ENCODE measurements at regions not wholly inside any gene's neighbourhood (a gene's known extent, or its start where the extent isn't known, plus 50 kb on each side); places are given as distances from the start of the nearest gene placed in this dataset.

GRCh38 chr4:27524224-27524623 lies 663.6 kb downstream of the STIM2 start:
- intact Hi-C loops (cut with micrococcal nuclease; ENCODE audit: unreplicated experiment) = no loop called here
- Histone ChIP-seq H3K4me3 (ENCODE audit: low read depth in 2 of 2, low read length in 2 of 2) (no peak overlapping the region), H3K27me3 (ENCODE audit: control insufficient read depth, insufficient read depth, low read length) (no peaks in the 10 kb centered on the region), H3K36me3 (ENCODE audit: control insufficient read depth, insufficient read depth, low read length) (no peaks in the 10 kb centered on the region; the same call in 1 of the 2 replicates), H3K4me1 (ENCODE audit: control insufficient read depth, insufficient read depth, low read length) (no peaks in the 10 kb centered on the region), H3K9me3 (ENCODE audit: control insufficient read depth, insufficient read depth, low read depth, low read length) (no peaks in the 10 kb centered on the region), H3K27ac (ENCODE audit: low read length) (no peak overlapping the region)
- in situ Hi-C loops (cut with HindIII; ENCODE audit: low pct_unique_long_range_greater_than_20kb, low sequenced_read_pairs) = no loop called here
- ATAC-seq (no peak), DNase-seq (ENCODE audit: low read depth, low spot score) (no peak)
- no peak for TF ChIP-seq POLR2AphosphoS5 (IDR thresholded peaks at IDR 0.05; ENCODE audit: low read depth, low read length)
- no peak for TF ChIP-seq TCF7L2 (IDR thresholded peaks at IDR 0.05; ENCODE audit: low read depth, low read length)
- TF ChIP-seq SIN3A (IDR thresholded peaks at IDR 0.05; ENCODE audit: borderline replicate concordance, insufficient read depth, low read depth, low read length) = no peak
- no peak for TF ChIP-seq REST (IDR thresholded peaks at IDR 0.05; ENCODE audit: insufficient read depth in 1 of 2, low read depth in 2 of 2, low read length in 1 of 2)
- TF ChIP-seq CTCF (IDR thresholded peaks at IDR 0.05) = no peak
- ChIA-PET POLR2A (no interaction called here), CTCF (no interaction called here)
- no TSS peak for BruUV-seq (replicated peaks)

- CTCF ChIA-PET = no interaction called here
- Histone ChIP-seq H3K4me3 (ENCODE audit: low read depth in 2 of 2, low read length in 2 of 2) (no peak overlapping the region), H3K27ac (ENCODE audit: low read length) (no peak overlapping the region), H3K36me3 (ENCODE audit: control insufficient read depth, insufficient read depth, low read length) (no peaks in the 10 kb centered on the region), H3K4me1 (ENCODE audit: control insufficient read depth, insufficient read depth, low read length) (no peaks in the 10 kb centered on the region), H3K9me3 (ENCODE audit: control insufficient read depth, insufficient read depth, low read depth, low read length) (no peaks in the 10 kb centered on the region), H3K27me3 (ENCODE audit: control insufficient read depth, insufficient read depth, low read length) (no peaks in the 10 kb centered on the region)
- in situ Hi-C loops (cut with HindIII; ENCODE audit: low pct_unique_long_range_greater_than_20kb, low sequenced_read_pairs) = no loop called here
- no peak for TF ChIP-seq REST (IDR thresholded peaks at IDR 0.05; ENCODE audit: insufficient read depth in 1 of 2, low read depth in 2 of 2, low read length in 1 of 2)
- TF ChIP-seq CTCF (IDR thresholded peaks at IDR 0.05) = no peak
- no peak for TF ChIP-seq POLR2AphosphoS5 (IDR thresholded peaks at IDR 0.05; ENCODE audit: low read depth, low read length)
- intact Hi-C loops (cut with micrococcal nuclease; ENCODE audit: unreplicated experiment) = no loop called here
- ATAC-seq (no peak), DNase-seq (ENCODE audit: low read depth, low spot score) (no peak)
- POLR2A ChIA-PET = no interaction called here
- BruUV-seq (replicated peaks) = no TSS peak
Measured at GRCh38 chr4:27534488-27534887, 673.8 kb downstream of the STIM2 start.

All from Panc1 (cell line).